Panc1 (cell line): ENCODE measurements at regions not wholly inside any gene's neighbourhood (a gene's known extent, or its start where the extent isn't known, plus 50 kb on each side); places are given as distances from the start of the nearest gene placed in this dataset.
"Not testable (repeated sequence)": the region's sequence is repeated elsewhere in the genome, so short reads cannot be mapped to it uniquely, and the experiment has no call there.

Experiments
- ATAC-seq: fragments of 200-7000 bp; cut with Tn5 transposase; 2 replicates; pipeline ENCODE4 v1.9.1; 2020; ENCODE audit warnings: mild to moderate bottlenecking, moderate library complexity
- BruUV-seq: library from RNA; stranded (reverse); fragments of 400-500 nt; replicated peaks from 2 replicates; lab custom pipeline; 2021; lab: Mats Ljungman, UMichigan
- CTCF ChIA-PET: fragments of 300-600 bp; sonication (Branson Sonifier 250); formaldehyde crosslinking; loops from one replicate; lab custom pipeline; 2022; ENCODE audit warnings: antibody characterized with exemption; lab: Charles Lee
- POLR2A ChIA-PET: fragments of 300-600 bp; sonication (Branson Sonifier 250); formaldehyde crosslinking; loops from one replicate; lab custom pipeline; 2022; ENCODE audit warnings: antibody characterized with exemption; lab: Charles Lee
- DNase-seq: peaks from one replicate; pipeline ENCODE4 v3.0.0-alpha.2; 2010; ENCODE audit warnings: low read depth, low spot score
- H3K27ac ChIP-seq: 2 replicates; pipeline ENCODE4 v1.5.1; 2011; ENCODE audit warnings: mild to moderate bottlenecking, low read length, inconsistent platforms
- H3K27me3 ChIP-seq: fragments of 200-500 bp; sonication (Bioruptor generic); 2 replicates; pipeline ENCODE4 v1.6.0; 2014; ENCODE audit warnings: low read length, inconsistent platforms; ENCODE audit not compliant: control insufficient read depth, insufficient read depth
- H3K36me3 ChIP-seq: fragments of 200-500 bp; sonication (Bioruptor generic); 2 replicates; pipeline ENCODE4 v1.5.1; 2014; ENCODE audit warnings: inconsistent platforms, mild to moderate bottlenecking, low read length, moderate library complexity; ENCODE audit not compliant: control insufficient read depth, insufficient read depth
- H3K4me1 ChIP-seq: 2 replicates; pipeline ENCODE4 v1.5.1; 2011; ENCODE audit warnings: inconsistent platforms, mild to moderate bottlenecking, low read length, moderate library complexity; ENCODE audit not compliant: control insufficient read depth, insufficient read depth
- H3K4me3 ChIP-seq, 2 experiments: 2 replicates each; pipeline ENCODE4 v1.5.1; 2011 to 2012; ENCODE audit warnings: low read depth in 2 of 2, low read length in 2 of 2, mild to moderate bottlenecking in 2 of 2, inconsistent platforms in 1 of 2, moderate library complexity in 1 of 2
- H3K9me3 ChIP-seq: fragments of 200-500 bp; sonication (Bioruptor generic); 2 replicates; pipeline ENCODE4 v1.5.1; 2014; ENCODE audit warnings: low read depth, mild to moderate bottlenecking, inconsistent platforms, low read length, moderate library complexity; ENCODE audit not compliant: control insufficient read depth, insufficient read depth
- POLR2AphosphoS5 ChIP-seq: IDR thresholded peaks from 2 replicates; pipeline ENCODE4 v1.6.1; 2012; ENCODE audit warnings: mild to moderate bottlenecking, low read depth, low read length, moderate library complexity
- SIN3A ChIP-seq: IDR thresholded peaks from 2 replicates; pipeline ENCODE4 v1.6.1; 2012; ENCODE audit warnings: low read depth, mild to moderate bottlenecking, low read length, moderate library complexity, borderline replicate concordance; ENCODE audit not compliant: insufficient read depth
- TCF7L2 ChIP-seq: IDR thresholded peaks from 2 replicates; pipeline ENCODE4 v1.6.1; 2011; ENCODE audit warnings: mild to moderate bottlenecking, low read depth, low read length, inconsistent platforms
- in situ Hi-C: cut with HindIII; loops from 2 replicates; pipeline ENCODE4 v1.10.0; 2016; ENCODE audit warnings: low sequenced_read_pairs, low pct_unique_long_range_greater_than_20kb
- intact Hi-C: fragments of 100-400 bp; cut with micrococcal nuclease; formaldehyde crosslinking; loops from one replicate; pipeline ENCODE4 v1.10.0; 2022; ENCODE audit not compliant: unreplicated experiment
- TF ChIP-seq, protein P1 (sequence below): fragments of 450-650 bp; IDR thresholded peaks from 2 replicates; pipeline ENCODE4 v1.5.1; 2017; ENCODE audit warnings: mild to moderate bottlenecking
- TF ChIP-seq, protein P2 (sequence below), 2 experiments: IDR thresholded peaks; 2 replicates each; pipeline ENCODE4 v1.6.1; 2011 to 2012; ENCODE audit warnings: low read depth in 2 of 2, control low read depth in 1 of 2, low read length in 1 of 2, mild to moderate bottlenecking in 1 of 2, moderate library complexity in 1 of 2; ENCODE audit not compliant: insufficient read depth in 1 of 2

DNA sequence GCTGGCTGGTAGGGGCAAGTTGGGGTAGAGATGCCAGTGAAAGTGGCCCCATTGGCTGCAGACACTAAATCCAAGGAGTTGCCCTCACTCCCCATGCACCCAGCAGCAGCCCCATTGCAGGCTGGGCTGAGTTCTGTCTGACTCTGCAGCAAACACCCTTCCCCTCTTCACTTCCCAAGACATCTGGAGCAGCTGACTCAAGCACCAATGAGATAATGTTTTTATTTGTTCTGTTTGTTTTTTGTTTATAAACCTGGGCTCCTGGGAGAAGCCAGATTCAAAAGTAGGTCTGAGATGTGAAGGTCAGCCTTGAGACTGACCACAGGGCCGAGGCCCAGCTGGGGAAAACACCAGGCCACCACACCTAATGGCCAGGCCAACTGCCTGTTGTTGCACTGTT, 545.9 kb upstream of the KLF4 start:
- Histone ChIP-seq H3K36me3 (no peaks in the 10 kb centered on the region), H3K4me1 (no peaks in the 10 kb centered on the region), H3K9me3 (no peaks in the 10 kb centered on the region), H3K27ac (no peak overlapping the region), H3K27me3 (no peaks in the 10 kb centered on the region), H3K4me3 (no peak overlapping the region)
- DNase-seq (no peak), ATAC-seq (no peak)
- in situ Hi-C loops = no loop called here
- TF ChIP-seq, protein P1, sequence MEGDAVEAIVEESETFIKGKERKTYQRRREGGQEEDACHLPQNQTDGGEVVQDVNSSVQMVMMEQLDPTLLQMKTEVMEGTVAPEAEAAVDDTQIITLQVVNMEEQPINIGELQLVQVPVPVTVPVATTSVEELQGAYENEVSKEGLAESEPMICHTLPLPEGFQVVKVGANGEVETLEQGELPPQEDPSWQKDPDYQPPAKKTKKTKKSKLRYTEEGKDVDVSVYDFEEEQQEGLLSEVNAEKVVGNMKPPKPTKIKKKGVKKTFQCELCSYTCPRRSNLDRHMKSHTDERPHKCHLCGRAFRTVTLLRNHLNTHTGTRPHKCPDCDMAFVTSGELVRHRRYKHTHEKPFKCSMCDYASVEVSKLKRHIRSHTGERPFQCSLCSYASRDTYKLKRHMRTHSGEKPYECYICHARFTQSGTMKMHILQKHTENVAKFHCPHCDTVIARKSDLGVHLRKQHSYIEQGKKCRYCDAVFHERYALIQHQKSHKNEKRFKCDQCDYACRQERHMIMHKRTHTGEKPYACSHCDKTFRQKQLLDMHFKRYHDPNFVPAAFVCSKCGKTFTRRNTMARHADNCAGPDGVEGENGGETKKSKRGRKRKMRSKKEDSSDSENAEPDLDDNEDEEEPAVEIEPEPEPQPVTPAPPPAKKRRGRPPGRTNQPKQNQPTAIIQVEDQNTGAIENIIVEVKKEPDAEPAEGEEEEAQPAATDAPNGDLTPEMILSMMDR = no peak
- TF ChIP-seq, protein P2, sequence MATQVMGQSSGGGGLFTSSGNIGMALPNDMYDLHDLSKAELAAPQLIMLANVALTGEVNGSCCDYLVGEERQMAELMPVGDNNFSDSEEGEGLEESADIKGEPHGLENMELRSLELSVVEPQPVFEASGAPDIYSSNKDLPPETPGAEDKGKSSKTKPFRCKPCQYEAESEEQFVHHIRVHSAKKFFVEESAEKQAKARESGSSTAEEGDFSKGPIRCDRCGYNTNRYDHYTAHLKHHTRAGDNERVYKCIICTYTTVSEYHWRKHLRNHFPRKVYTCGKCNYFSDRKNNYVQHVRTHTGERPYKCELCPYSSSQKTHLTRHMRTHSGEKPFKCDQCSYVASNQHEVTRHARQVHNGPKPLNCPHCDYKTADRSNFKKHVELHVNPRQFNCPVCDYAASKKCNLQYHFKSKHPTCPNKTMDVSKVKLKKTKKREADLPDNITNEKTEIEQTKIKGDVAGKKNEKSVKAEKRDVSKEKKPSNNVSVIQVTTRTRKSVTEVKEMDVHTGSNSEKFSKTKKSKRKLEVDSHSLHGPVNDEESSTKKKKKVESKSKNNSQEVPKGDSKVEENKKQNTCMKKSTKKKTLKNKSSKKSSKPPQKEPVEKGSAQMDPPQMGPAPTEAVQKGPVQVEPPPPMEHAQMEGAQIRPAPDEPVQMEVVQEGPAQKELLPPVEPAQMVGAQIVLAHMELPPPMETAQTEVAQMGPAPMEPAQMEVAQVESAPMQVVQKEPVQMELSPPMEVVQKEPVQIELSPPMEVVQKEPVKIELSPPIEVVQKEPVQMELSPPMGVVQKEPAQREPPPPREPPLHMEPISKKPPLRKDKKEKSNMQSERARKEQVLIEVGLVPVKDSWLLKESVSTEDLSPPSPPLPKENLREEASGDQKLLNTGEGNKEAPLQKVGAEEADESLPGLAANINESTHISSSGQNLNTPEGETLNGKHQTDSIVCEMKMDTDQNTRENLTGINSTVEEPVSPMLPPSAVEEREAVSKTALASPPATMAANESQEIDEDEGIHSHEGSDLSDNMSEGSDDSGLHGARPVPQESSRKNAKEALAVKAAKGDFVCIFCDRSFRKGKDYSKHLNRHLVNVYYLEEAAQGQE (IDR thresholded peaks at IDR 0.05; ENCODE audit: insufficient read depth in 1 of 2, low read depth in 2 of 2, low read length in 1 of 2) = no peak
- TF ChIP-seq SIN3A (no peak), TCF7L2 (no peak), POLR2AphosphoS5 (no peak)
- BruUV-seq = no TSS peak
- ChIA-PET CTCF (no interaction called here), POLR2A (no interaction called here)
- intact Hi-C loops = no loop called here

DNA sequence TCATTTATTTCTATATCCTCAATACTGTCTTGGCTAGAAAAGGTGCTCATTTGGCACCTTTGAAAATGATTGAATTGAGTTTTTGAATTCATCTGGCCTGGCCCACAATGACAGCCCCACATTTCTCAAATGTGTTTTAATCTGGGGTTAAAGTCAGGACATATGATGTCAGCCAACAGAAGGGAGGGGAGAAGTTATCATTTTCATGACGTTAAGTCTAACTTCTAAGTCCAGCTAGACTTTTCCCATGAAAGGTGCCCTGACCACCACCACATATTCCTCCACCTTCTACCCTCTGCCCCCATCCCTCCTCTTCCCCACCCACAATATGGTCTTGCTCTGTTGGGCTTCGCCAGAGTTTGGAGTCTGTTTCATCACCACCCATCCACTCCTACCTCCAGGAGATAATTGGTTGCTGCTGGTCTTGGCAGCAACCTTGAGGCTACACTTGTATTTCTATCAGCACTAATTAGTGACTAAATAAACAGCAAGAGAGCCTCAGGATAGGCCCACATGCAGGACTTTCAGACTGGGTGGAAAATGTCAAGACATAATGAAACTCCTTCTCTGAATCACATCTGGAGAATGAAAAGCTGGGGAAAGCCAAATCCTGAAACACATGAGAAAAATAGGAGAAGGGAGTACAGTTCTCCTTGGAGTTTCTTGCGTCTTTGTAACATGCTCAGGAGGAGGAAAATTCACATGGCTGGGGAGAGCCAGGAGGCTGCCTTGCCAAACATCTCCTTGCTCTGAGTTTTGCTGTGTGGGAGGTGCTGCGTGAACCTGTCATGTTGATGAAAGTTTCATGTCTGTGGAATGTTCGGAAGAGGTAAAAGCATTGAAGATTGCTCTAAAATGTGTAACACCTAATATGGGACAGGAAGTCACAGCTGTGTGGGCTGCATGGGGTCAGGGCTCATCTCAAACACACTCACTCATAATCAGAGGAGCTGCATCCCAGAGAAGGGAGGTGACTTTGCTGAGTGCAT, 544.7 kb upstream of the KLF4 start:
- no peaks in the 10 kb centered on the region for H3K4me1 ChIP-seq
- ChIA-PET CTCF (no interaction called here), POLR2A (no interaction called here)
- H3K4me3 ChIP-seq = no peak overlapping the region
- H3K27me3 ChIP-seq = no peaks in the 10 kb centered on the region
- H3K36me3 ChIP-seq = no peaks in the 10 kb centered on the region
- no TSS peak for BruUV-seq
- in situ Hi-C loops (no loop called here), intact Hi-C loops (no loop called here)
- H3K9me3 ChIP-seq = no peaks in the 10 kb centered on the region
- no peak overlapping the region for H3K27ac ChIP-seq
- TF ChIP-seq, protein P2 (IDR thresholded peaks at IDR 0.05; ENCODE audit: insufficient read depth in 1 of 2, low read depth in 2 of 2, low read length in 1 of 2) = no peak
- TF ChIP-seq TCF7L2 (no peak), SIN3A (no peak), POLR2AphosphoS5 (no peak)
- TF ChIP-seq, protein P1 = no peak
- no peak for DNase-seq
- ATAC-seq = no peak

DNA sequence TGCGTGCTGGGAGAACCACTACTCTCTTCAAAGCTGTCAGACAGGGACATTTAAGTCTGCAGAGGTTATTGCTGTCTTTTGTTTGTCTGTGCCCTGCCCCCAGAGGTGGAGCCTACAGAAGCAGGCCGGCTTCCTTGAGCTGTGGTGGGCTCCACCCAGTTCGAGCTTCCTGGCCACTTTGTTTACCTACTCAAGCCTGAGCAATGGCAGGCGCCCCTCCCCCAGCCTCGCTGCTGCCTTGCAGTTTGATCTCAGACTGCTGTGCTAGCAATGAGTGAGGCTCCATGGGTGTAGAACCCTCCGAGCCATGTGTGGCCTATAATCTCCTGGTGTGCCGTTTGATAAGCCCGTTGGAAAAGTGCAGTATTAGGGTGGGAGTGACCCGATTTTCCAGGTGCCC, 542.5 kb upstream of the KLF4 start:
- intact Hi-C loops, H3K36me3 ChIP-seq, DNase-seq, CTCF ChIA-PET, POLR2A ChIA-PET, H3K4me1 ChIP-seq, H3K27me3 ChIP-seq, BruUV-seq, in situ Hi-C loops, ATAC-seq, H3K27ac ChIP-seq, H3K4me3 ChIP-seq, H3K9me3 ChIP-seq: not testable (repeated sequence)
